GM23338 (cell line): ENCODE measurements at regions not wholly inside any gene's neighbourhood (a gene's known extent, or its start where the extent isn't known, plus 50 kb on each side); places are given as distances from the start of the nearest gene placed in this dataset.

Experiments
- ATAC-seq: fragments of 200-7000 bp; cut with Tn5 transposase; 3 replicates; pipeline ENCODE4 v1.9.1; 2020
- DNase-seq: peaks from one replicate; pipeline ENCODE4 v3.0.0-alpha.2; 2015; ENCODE audit warnings: low spot score
- H2AFZ ChIP-seq: fragments of 200-600 bp; sonication (generic); 2 replicates; pipeline ENCODE4 v1.8.0; 2016; ENCODE audit warnings: antibody characterized with exemption, mild to moderate bottlenecking, moderate library complexity
- H3F3A ChIP-seq: fragments of 200-600 bp; sonication (generic); replicated peaks from 2 replicates; pipeline ENCODE4 v1.8.0; 2017; ENCODE audit warnings: antibody characterized with exemption, mixed run types, low read depth
- H3K27ac ChIP-seq: fragments of 200-600 bp; sonication (generic); 2 replicates; pipeline ENCODE4 v1.6.1; 2016; ENCODE audit warnings: low read depth
- H3K27me3 ChIP-seq: fragments of 200-600 bp; sonication (generic); 2 replicates; pipeline ENCODE4 v1.8.0; 2016; ENCODE audit warnings: mild to moderate bottlenecking, mixed run types, moderate library complexity; ENCODE audit not compliant: insufficient read depth
- H3K36me3 ChIP-seq: fragments of 200-600 bp; sonication (generic); 2 replicates; pipeline ENCODE4 v1.8.0; 2016; ENCODE audit warnings: mild to moderate bottlenecking; ENCODE audit not compliant: insufficient read depth
- H3K4me1 ChIP-seq: fragments of 200-600 bp; sonication (generic); 2 replicates; pipeline ENCODE4 v1.8.0; 2016; ENCODE audit warnings: mild to moderate bottlenecking, moderate library complexity; ENCODE audit not compliant: insufficient read depth
- H3K4me2 ChIP-seq: fragments of 200-600 bp; sonication (generic); 2 replicates; pipeline ENCODE4 v1.7.1; 2017; ENCODE audit warnings: mixed run types
- H3K4me3 ChIP-seq: fragments of 200-600 bp; sonication (generic); 2 replicates; pipeline ENCODE4 v1.6.1; 2016; ENCODE audit warnings: mixed run types
- H3K79me2 ChIP-seq: fragments of 200-600 bp; sonication (generic); replicated peaks from 2 replicates; pipeline ENCODE4 v1.8.0; 2017; ENCODE audit warnings: mild to moderate bottlenecking; ENCODE audit not compliant: insufficient read depth
- H3K9me2 ChIP-seq: fragments of 200-600 bp; sonication (generic); 2 replicates; pipeline ENCODE4 v1.8.0; 2017; ENCODE audit not compliant: insufficient read depth
- H4K20me1 ChIP-seq: fragments of 200-600 bp; sonication (generic); replicated peaks from 2 replicates; pipeline ENCODE4 v1.8.0; 2017; ENCODE audit warnings: mild to moderate bottlenecking; ENCODE audit not compliant: insufficient read depth
- H3K27ac Mint-ChIP-seq: 2 replicates; pipeline ENCODE4 v1.8.0; 2020; ENCODE audit warnings: inconsistent platforms, mild to moderate bottlenecking, moderate library complexity, mixed read lengths
- H3K27me3 Mint-ChIP-seq: 3 replicates; pipeline ENCODE4 v1.8.0; 2022; ENCODE audit warnings: low read depth, mild to moderate bottlenecking, moderate library complexity, mixed read lengths, inconsistent platforms; ENCODE audit not compliant: insufficient read depth, poor library complexity
- H3K36me3 Mint-ChIP-seq: 3 replicates; pipeline ENCODE4 v1.8.0; 2021; ENCODE audit warnings: low read depth, mild to moderate bottlenecking, inconsistent platforms, moderate library complexity, mixed read lengths
- H3K4me1 Mint-ChIP-seq: 3 replicates; pipeline ENCODE4 v1.8.0; 2020; ENCODE audit warnings: mild to moderate bottlenecking, inconsistent platforms, mixed read lengths
- H3K4me3 Mint-ChIP-seq: 3 replicates; pipeline ENCODE4 v1.8.0; 2021; ENCODE audit warnings: moderate library complexity, mild to moderate bottlenecking, inconsistent platforms, mixed read lengths
- H3K9me3 Mint-ChIP-seq: 3 replicates; pipeline ENCODE4 v1.8.0; 2020; ENCODE audit warnings: moderate library complexity, mild to moderate bottlenecking, inconsistent platforms, mixed read lengths
- EZH2phosphoT487 ChIP-seq: fragments of 200-600 bp; sonication (generic); IDR thresholded peaks from one replicate; pipeline ENCODE4 v1.8.1; 2018; ENCODE audit warnings: antibody characterized with exemption; ENCODE audit not compliant: unreplicated experiment
- JUNB ChIP-seq: IDR thresholded peaks from one replicate; pipeline ENCODE4 v1.6.1; 2016; ENCODE audit warnings: antibody characterized with exemption; ENCODE audit not compliant: unreplicated experiment
- NANOG ChIP-seq: IDR thresholded peaks from 2 replicates; pipeline ENCODE4 v1.6.1; 2016; ENCODE audit warnings: antibody characterized with exemption, borderline replicate concordance
- POLR2AphosphoS5 ChIP-seq: IDR thresholded peaks from 2 replicates; pipeline ENCODE4 v1.6.1; 2016; ENCODE audit warnings: antibody characterized with exemption, low read depth
- REST ChIP-seq: IDR thresholded peaks from one replicate; pipeline ENCODE4 v1.6.1; 2018; ENCODE audit warnings: antibody characterized with exemption; ENCODE audit not compliant: unreplicated experiment
- STAT1 ChIP-seq: IDR thresholded peaks from one replicate; pipeline ENCODE4 v1.6.1; 2016; ENCODE audit warnings: antibody characterized with exemption; ENCODE audit not compliant: unreplicated experiment
- ZNF114 ChIP-seq: fragments of 250-450 bp; sonication (Bioruptor Pico); IDR thresholded peaks from 2 replicates; pipeline ENCODE4 v1.5.0; 2020; ENCODE audit warnings: mild to moderate bottlenecking, moderate library complexity
- ZNF331 ChIP-seq: fragments of 250-450 bp; sonication (Bioruptor Pico); IDR thresholded peaks from 2 replicates; pipeline ENCODE4 v1.5.0; 2020; ENCODE audit warnings: low read depth, mild to moderate bottlenecking, moderate library complexity
- ZNF462 ChIP-seq: fragments of 250-450 bp; sonication (Bioruptor Pico); IDR thresholded peaks from 2 replicates; pipeline ENCODE4 v1.5.0; 2020; ENCODE audit warnings: mild to moderate bottlenecking, moderate library complexity

- Histone ChIP-seq H3K4me1 (no peaks in the 10 kb centered on the region), H3F3A (no peaks in the 10 kb centered on the region), H3K27ac (no peak overlapping the region), H3K9me2 (no peaks in the 10 kb centered on the region; the same call in 1 of the 2 replicates), H3K36me3 (no peaks in the 10 kb centered on the region), H2AFZ (peak overlapping the region; percentile 63; the same call in 1 of the 2 replicates), H3K4me3 (no peak overlapping the region), H3K79me2 (no peaks in the 10 kb centered on the region), H3K4me2 (no peak overlapping the region), H4K20me1 (no peaks in the 10 kb centered on the region), H3K27me3 (no peaks in the 10 kb centered on the region)
- H3K4me1 Mint-ChIP-seq, result no peaks in the 10 kb centered on the region
- no peaks in the 10 kb centered on the region for H3K27me3 Mint-ChIP-seq
- TF ChIP-seq JUNB (no peak), EZH2phosphoT487 (no peak), ZNF331 (no peak), REST (no peak)
- no peak overlapping the region for H3K4me3 Mint-ChIP-seq
- no peak overlapping the region for H3K27ac Mint-ChIP-seq
- ATAC-seq, result no peak
- peaks cover 2% of the 10 kb centered on the region; the same call in 1 of the 3 replicates for H3K9me3 Mint-ChIP-seq
- no peak for DNase-seq
- peaks cover 4% of the 10 kb centered on the region; the same call in 1 of the 3 replicates for H3K36me3 Mint-ChIP-seq
These were observed 256.5 kb upstream of the NECTIN3 start for GRCh38 chr3:110815008-110815583.

- H3K27me3 ChIP-seq, result no peaks in the 10 kb centered on the region
- no peaks in the 10 kb centered on the region for H3K4me1 ChIP-seq
- H3K4me2 ChIP-seq, result no peak overlapping the region
- no peaks in the 10 kb centered on the region for H3K79me2 ChIP-seq
- Mint-ChIP-seq H3K27ac (no peak overlapping the region), H3K27me3 (no peaks in the 10 kb centered on the region), H3K4me3 (no peak overlapping the region), H3K36me3 (peaks cover 4% of the 10 kb centered on the region; the same call in 1 of the 3 replicates), H3K4me1 (no peaks in the 10 kb centered on the region), H3K9me3 (peaks cover 2% of the 10 kb centered on the region; the same call in 1 of the 3 replicates)
- H2AFZ ChIP-seq, result no peak overlapping the region
- no peaks in the 10 kb centered on the region; the same call in 1 of the 2 replicates for H3K9me2 ChIP-seq
- H3K4me3 ChIP-seq, result no peak overlapping the region
- ATAC-seq (no peak), DNase-seq (no peak)
- no peaks in the 10 kb centered on the region for H3K36me3 ChIP-seq
- no peaks in the 10 kb centered on the region for H4K20me1 ChIP-seq
- no peaks in the 10 kb centered on the region for H3F3A ChIP-seq
- H3K27ac ChIP-seq, result no peak overlapping the region
- TF ChIP-seq ZNF462 (CRISPR knock-in tag) (no peak), ZNF114 (CRISPR knock-in tag) (no peak), REST (no peak), STAT1 (no peak), POLR2AphosphoS5 (no peak), NANOG (no peak)
These were observed 255.6 kb upstream of the NECTIN3 start for GRCh38 chr3:110816008-110816407.
